Cardiac muscle cell (in vitro differentiated cells and primary cell): ENCODE measurements at regions not wholly inside any gene's neighbourhood (a gene's known extent, or its start where the extent isn't known, plus 50 kb on each side); places are given as distances from the start of the nearest gene placed in this dataset.
A peak's percentile ranks its signal among the peaks of the same experiment; 100 is the strongest.

ENCODE experiments used
- DNase-seq, 2 donors: peaks; one replicate each; pipeline versions ENCODE4 v3.0.0 to v3.0.0-alpha.2; 2010 to 2017; ENCODE audit warnings: low read depth in 1 of 2, low spot score in 1 of 2
- H3K27ac ChIP-seq: fragments of 200-600 bp; sonication (generic); 2 replicates; pipeline ENCODE4 v1.5.1; 2016
- H3K27me3 ChIP-seq: fragments of 200-600 bp; sonication (generic); 2 replicates; pipeline ENCODE4 v1.6.0; 2016; ENCODE audit warnings: control low read depth
- H3K36me3 ChIP-seq: fragments of 200-600 bp; sonication (generic); 2 replicates; pipeline ENCODE4 v1.5.1; 2016; ENCODE audit warnings: control low read depth
- H3K4me1 ChIP-seq: fragments of 200-600 bp; sonication (generic); 2 replicates; pipeline ENCODE4 v1.8.1; 2017; ENCODE audit warnings: low read depth, mild to moderate bottlenecking, mixed run types
- H3K4me3 ChIP-seq: fragments of 200-600 bp; sonication (generic); 2 replicates; pipeline ENCODE4 v1.5.1; 2016; ENCODE audit warnings: mild to moderate bottlenecking
- H3K9me3 ChIP-seq: fragments of 200-600 bp; sonication (generic); 2 replicates; pipeline ENCODE4 v1.5.1; 2017; ENCODE audit warnings: low read depth, mild to moderate bottlenecking, control low read depth
- TF ChIP-seq, protein P1 (sequence below): IDR thresholded peaks from 2 replicates; pipeline ENCODE4 v1.5.1; 2012; ENCODE audit warnings: low read depth, mild to moderate bottlenecking, low read length

GRCh38 chr4:173930329-173930967 is 353.0 kb downstream of the FBXO8 start:
- Histone ChIP-seq H3K4me1 (peaks cover 49% of the 10 kb centered on the region), H3K4me3 (no peak overlapping the region), H3K27ac (no peak overlapping the region), H3K36me3 (no peaks in the 10 kb centered on the region), H3K9me3 (no peaks in the 10 kb centered on the region), H3K27me3 (no peaks in the 10 kb centered on the region)
- TF ChIP-seq, protein P1, sequence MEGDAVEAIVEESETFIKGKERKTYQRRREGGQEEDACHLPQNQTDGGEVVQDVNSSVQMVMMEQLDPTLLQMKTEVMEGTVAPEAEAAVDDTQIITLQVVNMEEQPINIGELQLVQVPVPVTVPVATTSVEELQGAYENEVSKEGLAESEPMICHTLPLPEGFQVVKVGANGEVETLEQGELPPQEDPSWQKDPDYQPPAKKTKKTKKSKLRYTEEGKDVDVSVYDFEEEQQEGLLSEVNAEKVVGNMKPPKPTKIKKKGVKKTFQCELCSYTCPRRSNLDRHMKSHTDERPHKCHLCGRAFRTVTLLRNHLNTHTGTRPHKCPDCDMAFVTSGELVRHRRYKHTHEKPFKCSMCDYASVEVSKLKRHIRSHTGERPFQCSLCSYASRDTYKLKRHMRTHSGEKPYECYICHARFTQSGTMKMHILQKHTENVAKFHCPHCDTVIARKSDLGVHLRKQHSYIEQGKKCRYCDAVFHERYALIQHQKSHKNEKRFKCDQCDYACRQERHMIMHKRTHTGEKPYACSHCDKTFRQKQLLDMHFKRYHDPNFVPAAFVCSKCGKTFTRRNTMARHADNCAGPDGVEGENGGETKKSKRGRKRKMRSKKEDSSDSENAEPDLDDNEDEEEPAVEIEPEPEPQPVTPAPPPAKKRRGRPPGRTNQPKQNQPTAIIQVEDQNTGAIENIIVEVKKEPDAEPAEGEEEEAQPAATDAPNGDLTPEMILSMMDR = no peak
- no peak for DNase-seq

- Histone ChIP-seq H3K36me3 (no peaks in the 10 kb centered on the region), H3K9me3 (no peaks in the 10 kb centered on the region), H3K4me3 (no peak overlapping the region), H3K27ac (no peak overlapping the region), H3K27me3 (no peaks in the 10 kb centered on the region), H3K4me1 (peaks cover 43% of the 10 kb centered on the region)
- no peak for DNase-seq
- TF ChIP-seq, protein P1 = no peak
Measured at GRCh38 chr4:173929921-173930320, 353.5 kb downstream of the FBXO8 start.

- peak in 1 of 2 donors; percentile 41 for DNase-seq
- H3K27me3 ChIP-seq = no peaks in the 10 kb centered on the region
- no peaks in the 10 kb centered on the region for H3K9me3 ChIP-seq
- H3K36me3 ChIP-seq = no peaks in the 10 kb centered on the region
- H3K4me1 ChIP-seq = peaks cover 14% of the 10 kb centered on the region
- no peak overlapping the region for H3K27ac ChIP-seq
- H3K4me3 ChIP-seq = no peak overlapping the region
- TF ChIP-seq, protein P1 = no peak
Measured at GRCh38 chr4:173924561-173924960, 358.9 kb downstream of the FBXO8 start.

GRCh38 chr4:173919861-173920260 is 363.6 kb downstream of the FBXO8 start:
- H3K36me3 ChIP-seq = no peaks in the 10 kb centered on the region
- TF ChIP-seq, protein P1 = no peak
- no peaks in the 10 kb centered on the region for H3K27me3 ChIP-seq
- no peak overlapping the region for H3K4me3 ChIP-seq
- DNase-seq = no peak
- H3K27ac ChIP-seq = no peak overlapping the region
- no peaks in the 10 kb centered on the region for H3K9me3 ChIP-seq
- peaks cover 23% of the 10 kb centered on the region for H3K4me1 ChIP-seq

DNA sequence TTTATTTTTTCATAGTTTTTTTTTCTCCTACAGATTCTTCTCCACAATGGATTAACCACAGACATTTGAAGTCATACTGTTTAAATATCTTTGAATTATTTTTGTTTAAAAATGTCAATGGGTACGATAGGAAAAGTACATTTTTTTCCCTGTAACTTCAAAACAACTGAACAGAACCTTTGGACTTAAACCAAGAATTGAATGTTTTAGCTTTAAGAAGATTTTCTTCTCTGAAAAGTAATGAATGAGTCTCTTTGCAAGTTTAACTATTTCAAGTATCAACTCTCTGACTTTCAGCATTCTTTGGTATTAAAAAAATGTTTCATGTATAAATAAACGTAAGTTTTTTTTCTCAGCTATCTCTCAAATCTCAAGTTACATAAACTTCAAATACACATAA is 364.3 kb downstream of the FBXO8 start:
- Histone ChIP-seq H3K9me3 (no peaks in the 10 kb centered on the region), H3K27ac (no peak overlapping the region), H3K4me3 (no peak overlapping the region), H3K4me1 (peaks cover 23% of the 10 kb centered on the region), H3K27me3 (no peaks in the 10 kb centered on the region), H3K36me3 (no peaks in the 10 kb centered on the region)
- no peak for DNase-seq
- TF ChIP-seq, protein P1 = no peak
